OCI-LY1 (cell line): ENCODE measurements at regions not wholly inside any gene's neighbourhood (a gene's known extent, or its start where the extent isn't known, plus 50 kb on each side); places are given as distances from the start of the nearest gene placed in this dataset.

Source experiments
- H2AFZ ChIP-seq: fragments of 200-600 bp; sonication (generic), shearing (Covaris generic); 2 replicates; pipeline ENCODE4 v1.6.0; 2014; ENCODE audit warnings: antibody characterized with exemption, mild to moderate bottlenecking, low read length
- H3F3A ChIP-seq: fragments of 200-600 bp; sonication (generic), shearing (Covaris generic); 2 replicates; pipeline ENCODE4 v1.6.0; 2014; ENCODE audit warnings: mild to moderate bottlenecking, antibody characterized with exemption, low read length, moderate library complexity; ENCODE audit not compliant: insufficient read depth
- H3K27ac ChIP-seq: fragments of 200-600 bp; sonication (generic); 2 replicates; pipeline ENCODE4 v1.5.1; 2014; ENCODE audit warnings: low read length, mixed run types, mild to moderate bottlenecking, low read depth; ENCODE audit not compliant: poor library complexity, severe bottlenecking
- H3K27me3 ChIP-seq: fragments of 200-600 bp; sonication (generic); 2 replicates; pipeline ENCODE4 v1.6.0; 2014; ENCODE audit warnings: antibody characterized with exemption, mild to moderate bottlenecking, low read length, moderate library complexity; ENCODE audit not compliant: insufficient read depth
- H3K36me3 ChIP-seq: fragments of 200-600 bp; sonication (generic); 2 replicates; pipeline ENCODE4 v1.6.1; 2014; ENCODE audit warnings: mild to moderate bottlenecking, antibody characterized with exemption, low read length, moderate library complexity, mixed read lengths; ENCODE audit not compliant: insufficient read depth
- H3K4me1 ChIP-seq: fragments of 200-600 bp; sonication (generic); 2 replicates; pipeline ENCODE4 v1.5.1; 2014; ENCODE audit warnings: mild to moderate bottlenecking, low read length, moderate library complexity; ENCODE audit not compliant: insufficient read depth, severe bottlenecking
- H3K4me2 ChIP-seq: fragments of 200-600 bp; sonication (generic), shearing (Covaris generic); 2 replicates; pipeline ENCODE4 v1.6.1; 2014; ENCODE audit warnings: low read length
- H3K4me3 ChIP-seq: fragments of 200-600 bp; sonication (generic); 2 replicates; pipeline ENCODE4 v1.5.1; 2014; ENCODE audit warnings: low read length, low read depth, mild to moderate bottlenecking, mixed read lengths; ENCODE audit not compliant: poor library complexity, severe bottlenecking
- H3K79me2 ChIP-seq: fragments of 200-600 bp; shearing (Covaris generic); 2 replicates; pipeline ENCODE4 v1.6.1; 2016; ENCODE audit warnings: mixed run types, low read length, mixed read lengths; ENCODE audit not compliant: insufficient read depth
- H3K9ac ChIP-seq: fragments of 200-600 bp; sonication (generic), shearing (Covaris generic); 2 replicates; pipeline ENCODE4 v1.6.1; 2014; ENCODE audit warnings: mild to moderate bottlenecking, low read length, mixed read lengths
- H3K9me2 ChIP-seq: fragments of 200-600 bp; sonication (generic), shearing (Covaris generic); 2 replicates; pipeline ENCODE4 v1.6.1; 2014; ENCODE audit warnings: low read depth, mild to moderate bottlenecking, low read length, mixed read lengths
- H3K9me3 ChIP-seq: fragments of 200-600 bp; shearing (Covaris generic); 2 replicates; pipeline ENCODE4 v1.6.1; 2014; ENCODE audit warnings: low read length, mixed read lengths
- H4K20me1 ChIP-seq: fragments of 200-600 bp; sonication (generic), shearing (Covaris generic); 2 replicates; pipeline ENCODE4 v1.6.0; 2016; ENCODE audit warnings: mild to moderate bottlenecking, low read length; ENCODE audit not compliant: insufficient read depth
- CTCF ChIP-seq: fragments of 200-600 bp; sonication (generic), shearing (Covaris generic); IDR thresholded peaks from 2 replicates; pipeline ENCODE4 v1.5.1; 2017; ENCODE audit warnings: mild to moderate bottlenecking, antibody characterized with exemption, low read length, moderate library complexity, mixed read lengths
- EZH2 ChIP-seq: fragments of 200-600 bp; sonication (generic), shearing (Covaris generic); IDR thresholded peaks from 2 replicates; pipeline ENCODE4 v1.8.0; 2017; ENCODE audit warnings: borderline replicate concordance, mixed run types, mild to moderate bottlenecking, antibody characterized with exemption, low read length, moderate library complexity, mixed read lengths

- Histone ChIP-seq H3K9me3 (no peaks in the 10 kb centered on the region), H3K27ac (no peak overlapping the region), H3K4me1 (no peaks in the 10 kb centered on the region), H3F3A (no peaks in the 10 kb centered on the region), H3K36me3 (no peaks in the 10 kb centered on the region), H2AFZ (no peak overlapping the region), H3K9me2 (no peaks in the 10 kb centered on the region), H4K20me1 (no peaks in the 10 kb centered on the region), H3K79me2 (no peaks in the 10 kb centered on the region), H3K4me2 (no peak overlapping the region), H3K27me3 (0 out of 2 replicates have a peak, but pooled peaks cover 3% of the 10 kb centered on the region), H3K4me3 (no peak overlapping the region), H3K9ac (no peak overlapping the region)
- no peak for TF ChIP-seq EZH2
- no peak for TF ChIP-seq CTCF
Measured at GRCh38 chr5:4896328-4896727, 243.8 kb upstream of the ADAMTS16 start.

GRCh38 chr5:4901305-4901811, 238.8 kb upstream of the ADAMTS16 start:
- Histone ChIP-seq H3K4me2 (no peak overlapping the region), H3K9me3 (no peaks in the 10 kb centered on the region), H2AFZ (no peak overlapping the region), H3K9ac (no peak overlapping the region), H3K4me1 (no peaks in the 10 kb centered on the region), H3K27ac (no peak overlapping the region), H3K4me3 (no peak overlapping the region), H3K9me2 (no peaks in the 10 kb centered on the region), H3K36me3 (no peaks in the 10 kb centered on the region), H3K27me3 (0 out of 2 replicates have a peak, but pooled peaks cover under 1% of the 10 kb centered on the region), H3F3A (no peaks in the 10 kb centered on the region), H3K79me2 (no peaks in the 10 kb centered on the region), H4K20me1 (no peaks in the 10 kb centered on the region)
- TF ChIP-seq EZH2 (no peak), CTCF (no peak)

- Histone ChIP-seq H3K9me2 (no peaks in the 10 kb centered on the region), H3K4me1 (no peaks in the 10 kb centered on the region), H3K27ac (no peak overlapping the region), H3K4me3 (no peak overlapping the region), H2AFZ (no peak overlapping the region), H3K9me3 (no peaks in the 10 kb centered on the region), H3K4me2 (no peak overlapping the region), H3F3A (no peaks in the 10 kb centered on the region), H3K27me3 (0 out of 2 replicates have a peak, but pooled peaks cover 3% of the 10 kb centered on the region), H3K36me3 (no peaks in the 10 kb centered on the region), H3K9ac (no peak overlapping the region), H4K20me1 (no peaks in the 10 kb centered on the region), H3K79me2 (no peaks in the 10 kb centered on the region)
- TF ChIP-seq EZH2 (no peak), CTCF (no peak)
Measured at GRCh38 chr5:4901924-4902323, 238.2 kb upstream of the ADAMTS16 start.
